Neural progenitor cell (in vitro differentiated cells): ENCODE measurements at regions not wholly inside any gene's neighbourhood (a gene's known extent, or its start where the extent isn't known, plus 50 kb on each side); places are given as distances from the start of the nearest gene placed in this dataset.
"Not testable (repeated sequence)": the region's sequence is repeated elsewhere in the genome, so short reads cannot be mapped to it uniquely, and the experiment has no call there.

Experiments
- DNase-seq: peaks from one replicate; pipeline ENCODE4 v3.0.0-alpha.2; 2016; ENCODE audit warnings: low spot score
- H2AFZ ChIP-seq: fragments of 200-600 bp; sonication (generic); replicated peaks from 2 replicates; pipeline ENCODE4 v1.6.1; 2016; ENCODE audit warnings: antibody characterized with exemption
- H3F3A ChIP-seq: fragments of 200-600 bp; sonication (generic); 2 replicates; pipeline ENCODE4 v1.6.1; 2016; ENCODE audit warnings: antibody characterized with exemption, low read depth
- H3K27ac ChIP-seq: fragments of 200-600 bp; sonication (generic); 2 replicates; pipeline ENCODE4 v1.5.1; 2016; ENCODE audit warnings: mild to moderate bottlenecking
- H3K27me3 ChIP-seq: fragments of 200-600 bp; sonication (generic); 2 replicates; pipeline ENCODE4 v1.6.1; 2016; ENCODE audit warnings: mild to moderate bottlenecking, moderate library complexity
- H3K36me3 ChIP-seq: fragments of 200-600 bp; sonication (generic); 2 replicates; pipeline ENCODE4 v1.5.1; 2016
- H3K4me1 ChIP-seq: fragments of 200-600 bp; sonication (generic); 2 replicates; pipeline ENCODE4 v1.6.1; 2016; ENCODE audit warnings: mixed run types
- H3K4me2 ChIP-seq: fragments of 200-600 bp; sonication (generic); 2 replicates; pipeline ENCODE4 v1.6.1; 2016
- H3K4me3 ChIP-seq: fragments of 200-600 bp; sonication (generic); 2 replicates; pipeline ENCODE4 v1.5.1; 2016
- H3K79me2 ChIP-seq: fragments of 200-600 bp; sonication (generic); 2 replicates; pipeline ENCODE4 v1.6.1; 2016; ENCODE audit warnings: low read depth
- H3K9ac ChIP-seq: fragments of 200-600 bp; sonication (generic); 2 replicates; pipeline ENCODE4 v1.6.1; 2016
- H3K9me3 ChIP-seq: fragments of 200-600 bp; sonication (generic); 2 replicates; pipeline ENCODE4 v1.5.1; 2016; ENCODE audit warnings: low read depth
- H4K20me1 ChIP-seq: fragments of 200-600 bp; sonication (generic); 2 replicates; pipeline ENCODE4 v1.6.1; 2016; ENCODE audit warnings: low read depth
- H3K27ac Mint-ChIP-seq: 3 replicates; pipeline ENCODE4 v1.8.0; 2021; ENCODE audit warnings: mixed read lengths
- H3K27me3 Mint-ChIP-seq: 2 replicates; pipeline ENCODE4 v1.8.0; 2022; ENCODE audit warnings: low read depth, mild to moderate bottlenecking, inconsistent platforms, moderate library complexity, mixed read lengths; ENCODE audit not compliant: insufficient read depth
- H3K36me3 Mint-ChIP-seq: 3 replicates; pipeline ENCODE4 v1.8.0; 2021; ENCODE audit warnings: mixed read lengths
- H3K4me1 Mint-ChIP-seq: 3 replicates; pipeline ENCODE4 v1.8.0; 2021; ENCODE audit warnings: mixed read lengths
- H3K4me3 Mint-ChIP-seq: 3 replicates; pipeline ENCODE4 v1.8.0; 2021; ENCODE audit warnings: mild to moderate bottlenecking, moderate library complexity, mixed read lengths
- H3K9me3 Mint-ChIP-seq: 3 replicates; pipeline ENCODE4 v1.8.0; 2020; ENCODE audit warnings: mixed read lengths
- EZH2 ChIP-seq: fragments of 200-600 bp; sonication (generic); IDR thresholded peaks from 2 replicates; pipeline ENCODE4 v1.6.1; 2017; ENCODE audit warnings: antibody characterized with exemption, mild to moderate bottlenecking, moderate library complexity
- EZH2phosphoT487 ChIP-seq: fragments of 200-600 bp; sonication (generic); IDR thresholded peaks from 2 replicates; pipeline ENCODE4 v1.6.1; 2017; ENCODE audit warnings: antibody characterized with exemption
- TF ChIP-seq, protein P1 (sequence below): fragments of 200-600 bp; sonication (generic); IDR thresholded peaks from 2 replicates; pipeline ENCODE4 v1.5.1; 2017; ENCODE audit warnings: antibody characterized with exemption, mild to moderate bottlenecking

DNA sequence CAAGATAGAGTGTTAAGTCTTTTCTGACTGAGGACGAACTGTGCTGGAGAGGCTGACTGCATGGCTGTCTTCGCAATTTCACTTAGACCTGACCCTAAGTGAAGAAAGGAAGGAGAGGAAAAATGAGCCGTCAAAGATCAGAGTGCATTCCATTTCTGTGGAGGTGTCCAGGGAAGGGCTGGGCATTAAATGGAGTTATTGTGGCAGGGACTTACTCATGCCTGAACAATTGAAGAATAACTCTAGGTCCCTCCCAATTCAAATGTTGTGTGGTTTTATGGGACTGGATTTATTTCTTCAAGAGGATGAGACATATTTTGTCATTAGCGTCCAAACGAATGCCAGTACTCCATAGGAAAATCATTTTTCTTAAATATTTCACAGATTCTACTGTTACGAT lies 187.3 kb upstream of the CFAP20DC start:
- Mint-ChIP-seq H3K4me3 (no peak overlapping the region), H3K4me1 (peaks cover 4% of the 10 kb centered on the region), H3K36me3 (no peaks in the 10 kb centered on the region), H3K27ac (no peak overlapping the region), H3K27me3 (no peaks in the 10 kb centered on the region), H3K9me3 (peaks cover 2% of the 10 kb centered on the region)
- DNase-seq, result no peak
- Histone ChIP-seq H3K4me1 (no peaks in the 10 kb centered on the region), H2AFZ (no peak overlapping the region), H3K27me3 (no peaks in the 10 kb centered on the region), H3K4me3 (no peak overlapping the region), H3K4me2 (no peak overlapping the region), H3K27ac (no peak overlapping the region), H3F3A (no peaks in the 10 kb centered on the region), H3K9ac (no peak overlapping the region), H3K9me3 (no peaks in the 10 kb centered on the region), H3K79me2 (no peaks in the 10 kb centered on the region), H4K20me1 (no peaks in the 10 kb centered on the region), H3K36me3 (no peaks in the 10 kb centered on the region)
- TF ChIP-seq EZH2phosphoT487 (no peak), EZH2 (no peak)
- TF ChIP-seq, protein P1, sequence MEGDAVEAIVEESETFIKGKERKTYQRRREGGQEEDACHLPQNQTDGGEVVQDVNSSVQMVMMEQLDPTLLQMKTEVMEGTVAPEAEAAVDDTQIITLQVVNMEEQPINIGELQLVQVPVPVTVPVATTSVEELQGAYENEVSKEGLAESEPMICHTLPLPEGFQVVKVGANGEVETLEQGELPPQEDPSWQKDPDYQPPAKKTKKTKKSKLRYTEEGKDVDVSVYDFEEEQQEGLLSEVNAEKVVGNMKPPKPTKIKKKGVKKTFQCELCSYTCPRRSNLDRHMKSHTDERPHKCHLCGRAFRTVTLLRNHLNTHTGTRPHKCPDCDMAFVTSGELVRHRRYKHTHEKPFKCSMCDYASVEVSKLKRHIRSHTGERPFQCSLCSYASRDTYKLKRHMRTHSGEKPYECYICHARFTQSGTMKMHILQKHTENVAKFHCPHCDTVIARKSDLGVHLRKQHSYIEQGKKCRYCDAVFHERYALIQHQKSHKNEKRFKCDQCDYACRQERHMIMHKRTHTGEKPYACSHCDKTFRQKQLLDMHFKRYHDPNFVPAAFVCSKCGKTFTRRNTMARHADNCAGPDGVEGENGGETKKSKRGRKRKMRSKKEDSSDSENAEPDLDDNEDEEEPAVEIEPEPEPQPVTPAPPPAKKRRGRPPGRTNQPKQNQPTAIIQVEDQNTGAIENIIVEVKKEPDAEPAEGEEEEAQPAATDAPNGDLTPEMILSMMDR, result no peak

DNA sequence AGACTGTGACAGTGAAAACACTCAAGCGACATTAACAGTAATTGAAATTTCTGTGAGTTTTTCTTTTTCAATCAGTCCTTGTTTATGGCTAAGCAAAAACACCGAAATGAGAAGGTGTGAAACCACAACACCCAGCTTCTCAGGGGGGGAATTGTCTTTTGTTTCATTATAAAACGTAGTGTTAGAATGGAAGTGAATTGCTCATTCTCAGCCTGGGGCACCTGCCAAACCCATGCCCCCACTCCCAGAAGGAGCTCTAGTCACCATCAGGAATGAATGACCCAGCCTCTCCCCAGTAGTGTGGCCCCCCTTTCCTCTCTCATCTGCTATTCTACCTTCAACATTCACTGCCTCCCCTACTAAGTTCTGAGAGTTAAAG lies 185.8 kb upstream of the CFAP20DC start:
- Mint-ChIP-seq H3K27me3 (no peaks in the 10 kb centered on the region), H3K4me1 (peaks cover 4% of the 10 kb centered on the region), H3K36me3 (no peaks in the 10 kb centered on the region), H3K9me3 (peaks cover 8% of the 10 kb centered on the region), H3K4me3 (no peak overlapping the region), H3K27ac (no peak overlapping the region)
- H2AFZ ChIP-seq, result no peak overlapping the region
- no peak overlapping the region for H3K9ac ChIP-seq
- H4K20me1 ChIP-seq, result no peaks in the 10 kb centered on the region
- H3K4me3 ChIP-seq, result no peak overlapping the region
- no peaks in the 10 kb centered on the region for H3K27me3 ChIP-seq
- no peaks in the 10 kb centered on the region for H3F3A ChIP-seq
- TF ChIP-seq, protein P1, result no peak
- TF ChIP-seq EZH2, result no peak
- no peak for TF ChIP-seq EZH2phosphoT487
- no peak overlapping the region for H3K4me2 ChIP-seq
- H3K9me3 ChIP-seq, result no peaks in the 10 kb centered on the region
- no peaks in the 10 kb centered on the region for H3K4me1 ChIP-seq
- no peaks in the 10 kb centered on the region for H3K79me2 ChIP-seq
- no peak for DNase-seq
- no peak overlapping the region for H3K27ac ChIP-seq
- H3K36me3 ChIP-seq, result no peaks in the 10 kb centered on the region

DNA sequence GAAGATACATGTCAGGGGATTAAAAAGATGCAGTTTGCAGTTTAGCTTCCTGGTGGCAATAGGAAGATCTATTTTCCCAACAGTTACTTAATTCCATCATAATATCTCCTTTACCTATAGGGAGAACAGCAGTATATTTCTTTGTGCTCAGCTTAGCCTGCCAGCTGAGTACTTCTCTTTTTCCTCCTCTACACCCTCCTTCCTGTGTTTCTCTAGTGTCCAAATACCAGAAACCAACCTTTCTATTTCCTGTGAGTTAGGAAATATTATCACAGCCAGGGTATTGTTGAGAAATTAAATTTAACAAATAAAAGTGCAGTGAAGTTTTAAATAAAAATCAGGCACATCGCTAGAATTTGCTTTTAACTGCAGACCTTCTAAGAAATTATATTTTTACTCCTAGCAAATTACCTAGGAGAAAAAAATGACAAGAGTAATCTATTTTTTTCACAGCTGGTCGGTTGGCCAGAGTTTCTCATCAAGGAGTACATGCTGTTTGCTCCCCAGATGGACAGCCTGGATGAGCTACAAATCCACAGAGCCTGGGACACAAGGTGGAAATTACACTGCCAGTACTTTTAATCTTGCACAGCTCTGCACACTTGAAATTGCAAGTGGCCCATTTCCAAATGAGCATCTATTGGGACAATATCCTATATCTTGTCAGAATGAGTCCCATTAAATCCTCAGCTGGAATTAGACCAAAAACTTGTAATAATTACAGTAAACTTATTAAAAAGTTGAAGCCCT lies 185.2 kb upstream of the CFAP20DC start:
- Histone ChIP-seq H3K79me2 (no peaks in the 10 kb centered on the region), H3K9me3 (peaks cover 3% of the 10 kb centered on the region), H2AFZ (no peak overlapping the region), H3K9ac (no peak overlapping the region), H3K27ac (no peak overlapping the region), H3K36me3 (no peaks in the 10 kb centered on the region), H3F3A (no peaks in the 10 kb centered on the region), H3K4me3 (no peak overlapping the region), H3K4me1 (no peaks in the 10 kb centered on the region), H3K27me3 (no peaks in the 10 kb centered on the region), H4K20me1 (no peaks in the 10 kb centered on the region), H3K4me2 (no peak overlapping the region)
- Mint-ChIP-seq H3K9me3 (peaks cover 10% of the 10 kb centered on the region), H3K36me3 (no peaks in the 10 kb centered on the region), H3K27me3 (no peaks in the 10 kb centered on the region), H3K4me1 (peaks cover 4% of the 10 kb centered on the region), H3K4me3 (no peak overlapping the region), H3K27ac (no peak overlapping the region)
- TF ChIP-seq, protein P1, result no peak
- TF ChIP-seq EZH2, result no peak
- TF ChIP-seq EZH2phosphoT487, result no peak
- no peak for DNase-seq

DNA sequence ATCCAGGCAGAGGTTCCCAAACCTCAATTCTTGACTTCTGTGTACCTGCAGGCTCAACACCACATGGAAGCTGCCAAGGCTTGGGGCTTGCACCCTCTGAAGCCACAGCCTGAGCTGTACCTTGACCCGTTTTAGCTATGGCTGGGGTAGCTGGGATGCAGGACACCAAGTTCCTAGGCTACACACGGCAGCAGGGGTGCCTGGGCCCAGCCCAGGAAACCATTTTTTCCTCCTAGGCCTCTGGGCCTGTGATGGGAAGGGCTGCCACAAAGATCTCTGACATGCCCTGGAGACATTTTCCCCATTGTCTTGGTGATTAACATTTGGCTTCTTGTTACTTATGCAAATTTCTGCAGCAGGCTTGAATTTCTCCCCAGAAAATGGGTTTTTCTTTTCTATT lies 180.6 kb upstream of the CFAP20DC start:
- DNase-seq, H3K9me3 ChIP-seq, H3K9ac ChIP-seq, H3K4me1 ChIP-seq, H3K27me3 Mint-ChIP-seq, H3K4me2 ChIP-seq, H3K27ac Mint-ChIP-seq, H3K79me2 ChIP-seq, H3K36me3 ChIP-seq, H3K36me3 Mint-ChIP-seq, H3K27ac ChIP-seq, H3K4me1 Mint-ChIP-seq, H3F3A ChIP-seq, H3K27me3 ChIP-seq, H3K4me3 Mint-ChIP-seq, H3K4me3 ChIP-seq, H4K20me1 ChIP-seq, H2AFZ ChIP-seq: not testable (repeated sequence)
- H3K9me3 Mint-ChIP-seq, result peaks cover 17% of the 10 kb centered on the region
